NB4 (cell line): ENCODE measurements at regions not wholly inside any gene's neighbourhood (a gene's known extent, or its start where the extent isn't known, plus 50 kb on each side); places are given as distances from the start of the nearest gene placed in this dataset.

ENCODE experiments used
- CTCF ChIP-seq: IDR thresholded peaks from one replicate; pipeline ENCODE4 v1.5.1; 2012; ENCODE audit warnings: low read depth, low read length
- MAX ChIP-seq: IDR thresholded peaks from 2 replicates; pipeline ENCODE4 v1.6.1; 2011; ENCODE audit warnings: low read depth, low read length
- MYC ChIP-seq: IDR thresholded peaks from 2 replicates; pipeline ENCODE4 v1.6.1; 2011; ENCODE audit warnings: low read depth, low read length
- POLR2A ChIP-seq: IDR thresholded peaks from 2 replicates; pipeline ENCODE4 v1.6.1; 2011; ENCODE audit warnings: mild to moderate bottlenecking; ENCODE audit not compliant: insufficient read length; ENCODE audit errors: extremely low read depth

- no peak for TF ChIP-seq POLR2A
- TF ChIP-seq CTCF = no peak
- no peak for TF ChIP-seq MAX
- no peak for TF ChIP-seq MYC
These were observed 270.2 kb upstream of the RASA1 start for GRCh38 chr5:86997516-86997915.
